GM18498 (cell line): ENCODE measurements at regions not wholly inside any gene's neighbourhood (a gene's known extent, or its start where the extent isn't known, plus 50 kb on each side); places are given as distances from the start of the nearest gene placed in this dataset.
"Not testable (repeated sequence)": the region's sequence is repeated elsewhere in the genome, so short reads cannot be mapped to it uniquely, and the experiment has no call there.

Experiments
- ATAC-seq: cut with Tn5 transposase; IDR thresholded peaks from one replicate; pipeline ENCODE4 v1.9.1; 2021; ENCODE audit warnings: mild to moderate bottlenecking, moderate library complexity; ENCODE audit not compliant: unreplicated experiment

GRCh38 chr18:66440433-66440832, 163.5 kb downstream of the CDH19 start:
- ATAC-seq: no peak

DNA sequence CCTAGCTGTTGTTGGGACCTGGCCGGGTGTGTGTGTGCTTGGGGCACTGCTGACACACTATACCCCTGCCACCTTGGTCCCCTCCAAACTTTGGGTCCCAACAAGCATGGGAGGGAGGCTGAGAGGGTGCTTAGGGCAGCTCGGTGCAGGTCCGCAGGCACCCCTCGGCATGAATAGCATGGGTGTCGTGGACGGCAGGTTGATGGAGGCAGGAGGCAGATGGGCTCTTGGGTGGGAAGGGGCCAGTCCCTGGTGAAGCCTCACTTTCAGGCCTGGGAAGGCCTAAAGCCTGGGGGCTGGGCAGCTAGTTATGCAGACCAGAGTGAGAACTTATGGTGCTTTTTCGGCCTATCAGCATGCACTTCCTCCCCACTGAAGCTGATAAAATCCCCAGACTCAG, 164.2 kb downstream of the CDH19 start:
- no peak for ATAC-seq

DNA sequence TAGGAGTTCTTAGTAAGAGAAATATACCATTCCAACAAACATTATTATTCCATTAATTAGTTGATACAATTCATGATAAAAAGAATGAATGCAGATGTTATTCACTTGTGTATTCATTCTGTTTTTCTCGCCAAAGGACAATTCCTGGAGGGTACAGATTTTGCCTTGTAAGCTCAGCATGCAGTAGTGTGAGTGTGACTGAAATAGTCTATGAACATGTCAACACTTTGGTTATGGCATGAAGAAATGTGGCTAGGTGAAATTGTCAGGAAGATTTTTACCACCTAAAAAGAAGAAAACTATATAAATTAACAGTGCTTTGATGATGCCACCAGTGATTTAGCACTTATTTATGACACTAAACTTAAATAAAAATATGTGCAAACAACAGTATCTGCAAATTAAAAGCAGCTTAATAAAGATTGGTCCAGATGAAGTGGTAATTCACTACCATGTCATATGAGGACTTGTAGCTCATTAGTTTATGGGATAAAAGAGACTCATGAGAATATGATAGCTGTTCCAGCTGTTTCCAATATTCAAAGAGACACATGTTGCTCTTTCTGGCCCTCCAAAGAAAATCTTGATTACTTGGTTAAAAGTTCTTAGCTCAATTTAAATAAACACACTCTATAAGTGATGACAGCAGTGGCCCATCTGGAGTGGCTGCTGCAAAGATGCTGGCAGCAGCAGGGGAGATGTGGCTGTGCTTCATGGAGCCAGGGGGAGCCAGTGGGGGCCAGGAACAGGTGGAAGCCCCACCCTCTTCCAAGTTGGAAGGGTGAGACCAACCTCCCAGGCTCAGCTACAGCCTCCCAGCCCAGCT, 165.0 kb downstream of the CDH19 start:
- no peak for ATAC-seq

DNA sequence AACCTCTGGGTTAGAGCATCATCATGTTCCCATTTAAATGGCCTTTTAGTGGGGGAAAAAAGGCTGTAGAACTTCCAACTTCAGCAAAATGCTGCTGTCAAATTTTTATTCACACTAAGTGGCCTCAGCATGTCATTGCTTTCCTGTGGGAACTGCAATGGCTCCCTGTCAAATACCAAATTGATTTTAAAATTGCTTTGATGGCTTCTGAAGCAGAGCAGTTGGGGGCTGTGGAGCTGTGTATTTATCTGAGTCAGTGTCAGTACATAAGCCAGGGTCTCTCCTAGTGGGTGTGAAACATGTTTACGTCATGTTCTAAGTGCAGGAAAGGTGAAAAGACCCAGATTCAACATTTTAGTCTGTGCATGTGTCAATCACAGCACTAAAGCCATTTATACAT, 171.3 kb downstream of the CDH19 start:
- ATAC-seq: no peak

GRCh38 chr18:66428795-66429194, 175.1 kb downstream of the CDH19 start:
- no peak for ATAC-seq

DNA sequence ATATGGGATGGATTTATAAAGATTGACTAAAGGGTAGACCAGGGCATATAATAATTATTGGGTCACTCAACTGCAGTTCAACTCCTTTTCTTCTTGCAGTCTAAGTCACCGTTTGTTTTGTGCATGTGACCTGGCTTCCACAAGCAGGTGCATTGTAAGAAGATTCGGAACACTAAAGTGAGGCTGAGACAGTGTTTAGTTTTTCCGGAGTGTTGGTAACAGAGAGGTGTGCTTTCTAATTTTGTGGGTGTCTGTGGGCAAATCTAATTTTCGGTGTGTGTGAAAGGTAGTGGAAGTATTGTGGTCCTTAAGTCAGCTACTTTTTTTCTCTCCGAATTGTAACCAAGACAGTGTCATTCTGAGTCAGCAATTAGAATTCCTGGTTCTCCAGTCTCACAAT, 184.5 kb downstream of the CDH19 start:
- ATAC-seq: no peak

GRCh38 chr18:66410692-66411091, 193.2 kb downstream of the CDH19 start:
- ATAC-seq: no peak

- no peak for ATAC-seq
These were observed 208.1 kb downstream of the CDH19 start for GRCh38 chr18:66395671-66396218.

DNA sequence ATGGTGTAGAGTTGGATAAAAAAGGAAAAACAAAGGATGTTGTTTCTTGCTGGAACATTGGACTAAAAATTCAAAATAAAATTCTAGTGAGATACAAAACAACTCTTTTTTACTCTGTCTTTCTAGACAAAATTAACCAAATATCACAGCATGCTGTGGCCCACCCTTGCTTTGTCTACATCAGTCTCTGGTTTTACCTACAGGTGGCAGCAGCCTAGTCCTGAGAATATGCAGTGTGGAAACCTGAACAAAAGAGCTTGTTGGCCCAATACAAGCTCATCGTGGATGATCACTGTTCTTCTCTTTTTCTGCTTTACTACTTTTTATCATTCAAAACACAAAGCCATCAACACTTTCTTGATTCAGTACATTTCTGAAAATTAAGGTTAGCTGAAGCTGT, 210.4 kb downstream of the CDH19 start:
- no peak for ATAC-seq

DNA sequence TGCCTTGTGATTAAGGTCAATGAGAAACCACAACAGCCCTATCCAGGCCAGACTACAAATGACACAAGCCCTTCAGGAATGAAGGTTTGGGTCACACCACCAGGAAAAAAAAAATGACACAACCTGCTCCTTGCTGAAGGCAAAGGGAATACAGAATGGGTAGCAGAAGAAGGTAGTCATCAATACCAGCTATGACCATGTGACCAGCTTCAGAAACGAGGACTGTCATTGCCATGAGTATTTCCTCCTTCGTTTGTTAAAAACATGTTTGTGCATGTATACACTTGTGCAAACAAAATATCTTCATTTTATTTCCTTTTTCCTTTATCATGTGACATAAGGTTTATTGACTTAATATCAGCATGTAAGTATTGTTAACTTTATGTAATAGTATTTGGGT, 226.6 kb downstream of the CDH19 start:
- no peak for ATAC-seq

DNA sequence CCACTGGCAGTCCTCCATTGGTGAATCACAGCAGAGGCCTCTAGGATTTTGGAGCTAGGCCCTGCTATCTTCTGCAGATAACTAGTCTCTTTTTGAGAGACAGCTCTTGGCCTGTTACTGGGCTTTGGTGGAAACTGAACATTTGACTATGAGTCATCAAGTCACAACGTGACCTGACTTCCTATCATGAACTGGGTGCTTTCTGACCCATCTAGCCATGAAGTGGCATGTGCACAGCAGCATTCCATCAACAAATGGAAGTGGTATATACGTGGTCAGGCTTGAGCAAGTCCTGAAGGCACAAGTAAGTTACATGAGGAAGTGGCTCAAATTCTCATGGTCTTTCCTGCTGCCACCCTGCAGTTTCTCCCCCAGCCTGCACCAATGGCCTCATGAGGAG, 228.5 kb downstream of the CDH19 start:
- not testable (repeated sequence) for ATAC-seq

DNA sequence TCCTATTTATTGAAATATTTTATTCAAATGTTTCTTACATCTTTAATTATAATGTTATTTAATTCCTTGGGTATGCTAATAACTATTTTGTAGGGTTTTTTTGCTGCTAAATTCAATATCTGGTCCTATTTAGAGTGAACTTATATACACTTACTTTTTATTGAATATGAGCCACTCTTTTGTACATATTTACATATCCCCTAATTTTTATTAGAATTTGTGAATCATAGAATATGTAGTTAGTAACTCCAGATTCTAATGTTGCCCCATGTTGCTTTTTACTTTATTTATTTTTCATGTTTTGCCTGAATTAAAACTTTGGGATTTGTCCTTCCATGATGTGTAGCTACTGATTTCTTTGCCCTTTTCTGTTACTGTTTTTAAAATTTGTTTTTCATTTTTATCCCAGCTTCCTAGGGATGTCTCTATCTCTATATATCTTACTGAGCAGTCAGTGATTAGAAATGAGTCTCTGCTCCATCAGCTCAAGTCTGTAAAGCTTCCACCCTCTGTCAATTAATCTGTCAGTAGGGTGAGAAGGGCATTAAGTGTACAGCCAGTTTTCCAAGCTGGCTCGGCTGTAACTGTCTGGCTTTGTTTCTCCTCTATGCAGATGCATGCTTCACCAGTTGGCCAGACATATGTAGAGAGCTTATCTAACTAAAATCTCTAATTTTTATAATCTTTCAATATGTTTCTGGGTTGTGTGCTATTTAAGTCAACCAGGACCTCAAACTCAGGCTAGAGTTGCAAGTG, 256.9 kb downstream of the CDH19 start:
- no peak for ATAC-seq

DNA sequence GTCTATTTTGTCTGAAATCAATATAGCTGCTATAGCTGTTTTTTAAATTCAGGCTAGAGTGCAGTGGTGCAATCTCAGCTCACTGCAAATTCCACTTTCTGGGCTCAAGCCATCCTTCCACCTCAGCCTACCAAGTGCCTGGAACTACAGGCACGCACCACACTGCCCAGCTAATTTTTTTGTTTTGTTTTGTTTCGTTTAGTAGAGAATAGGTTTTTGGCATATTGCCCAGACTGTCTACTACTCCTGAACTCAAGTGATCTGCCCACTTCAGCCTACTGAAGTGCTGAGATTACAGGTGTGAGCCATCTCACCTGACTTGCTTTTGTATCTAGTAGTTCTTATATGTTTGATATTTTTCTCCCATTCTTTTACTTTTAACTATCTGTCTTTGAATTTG, 259.7 kb downstream of the CDH19 start:
- no peak for ATAC-seq

GRCh38 chr18:66342577-66342976, 261.3 kb downstream of the CDH19 start:
- ATAC-seq: no peak

GRCh38 chr18:66334534-66334933, 269.4 kb downstream of the CDH19 start:
- no peak for ATAC-seq

- no peak for ATAC-seq
These were observed 274.2 kb downstream of the CDH19 start for GRCh38 chr18:66329716-66330115.

DNA sequence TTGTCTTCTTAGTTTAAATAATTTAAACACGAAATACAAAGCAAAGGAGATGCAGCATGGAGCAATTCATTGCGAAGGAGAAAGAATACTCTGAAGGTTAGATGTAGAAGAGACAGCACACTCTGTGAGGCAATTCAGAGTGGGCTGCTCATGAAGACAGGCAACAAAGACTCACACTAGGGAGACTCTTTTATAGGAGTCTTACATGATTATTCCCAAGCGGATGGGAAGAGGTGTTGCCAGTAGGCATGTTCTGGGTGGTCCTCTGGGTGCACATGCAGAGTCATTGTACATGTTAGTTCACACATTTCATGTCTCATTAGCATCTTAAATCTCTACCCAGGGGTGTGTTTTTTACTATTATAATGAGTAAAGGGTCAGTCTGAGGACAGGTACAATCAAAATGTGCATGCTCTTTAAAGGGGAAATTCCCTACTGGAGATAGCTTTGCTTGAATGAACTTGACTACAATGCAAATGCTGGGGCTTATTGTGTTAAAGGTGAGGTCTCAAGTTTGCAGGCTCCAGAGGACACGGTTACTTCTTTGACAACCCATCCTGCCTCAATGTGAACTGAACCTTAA, 275.5 kb downstream of the CDH19 start:
- no peak for ATAC-seq

DNA sequence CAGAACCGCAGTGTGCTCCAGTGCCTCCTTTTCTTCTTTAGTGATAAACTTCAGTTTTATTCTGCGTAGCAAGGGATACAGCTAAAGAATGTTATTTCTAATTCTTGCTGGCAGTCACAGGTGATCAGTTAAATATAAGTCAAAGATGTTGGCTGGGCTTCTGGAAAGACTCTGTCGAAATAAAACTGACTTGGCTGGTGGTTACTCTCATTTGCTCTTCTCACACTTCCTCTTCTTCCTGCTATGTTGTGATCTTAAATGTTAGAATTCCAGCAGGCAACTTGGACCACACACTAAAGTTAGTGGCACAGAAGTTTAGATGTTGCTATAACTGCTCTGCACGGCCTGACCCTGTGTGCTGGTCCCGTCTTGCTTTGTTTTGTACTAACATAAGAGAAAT, 278.6 kb downstream of the CDH19 start:
- ATAC-seq: no peak

- no peak for ATAC-seq
These were observed 279.3 kb downstream of the CDH19 start for GRCh38 chr18:66324616-66325015.

DNA sequence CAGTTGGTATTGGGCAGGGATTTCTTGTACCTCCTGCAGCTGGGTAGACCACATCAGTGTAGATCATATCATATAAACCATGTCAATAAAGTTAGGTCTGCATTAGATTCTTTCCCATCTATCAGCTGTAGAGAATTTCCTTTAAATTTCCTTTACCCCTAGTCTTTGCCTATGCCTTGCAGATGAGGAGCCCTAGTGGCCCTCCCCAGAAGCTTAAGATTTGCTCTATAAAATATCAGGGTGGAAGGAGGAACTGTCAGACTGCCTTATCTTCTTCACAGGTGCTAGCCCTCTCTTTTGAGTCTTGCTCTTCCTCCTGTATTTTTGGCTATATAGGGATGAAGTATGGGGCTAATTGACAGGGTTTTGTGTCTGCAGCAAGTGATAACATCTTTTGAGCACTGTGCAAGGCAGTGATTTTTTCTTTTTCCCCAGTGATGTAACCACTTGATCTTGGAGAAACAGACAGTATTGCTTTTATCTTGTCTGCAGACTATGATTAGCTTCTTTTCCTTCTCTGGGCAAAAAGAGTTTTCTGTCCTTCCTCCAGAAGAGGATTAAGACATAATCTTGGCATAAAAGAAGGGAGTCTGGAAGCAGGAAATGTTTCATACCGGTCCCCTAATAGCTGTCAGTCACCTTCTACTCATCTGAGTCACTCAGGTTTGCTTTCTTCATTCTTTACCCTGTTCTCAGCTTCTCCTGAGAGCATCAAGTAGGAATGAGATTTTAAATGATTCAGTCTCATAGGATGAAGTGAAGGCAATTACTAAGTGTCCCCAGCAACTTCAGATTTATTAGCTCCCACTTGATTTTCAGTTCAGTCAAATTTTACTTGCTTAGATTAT, 286.4 kb downstream of the CDH19 start:
- ATAC-seq: no peak

GRCh38 chr18:66316701-66317100, 287.2 kb downstream of the CDH19 start:
- no peak for ATAC-seq
